Esophagus squamous epithelium (tissue), 5 donors: ENCODE measurements at regions not wholly inside any gene's neighbourhood (a gene's known extent, or its start where the extent isn't known, plus 50 kb on each side); places are given as distances from the start of the nearest gene placed in this dataset.

Source experiments
- DNase-seq: peaks from one replicate; lab custom pipeline; 2025; lab: John Stamatoyannopoulos, UW
- H3K27ac ChIP-seq, 4 donors: fragments of 200-600 bp; sonication (generic); one replicate each; pipeline ENCODE4 v1.5.1; 2016 to 2019; ENCODE audit warnings: mild to moderate bottlenecking in 1 of 4
- H3K27me3 ChIP-seq, 4 donors: fragments of 200-600 bp; sonication (generic); 1 replicate in 3 of 4; 2 replicates in 1 of 4; pipeline versions ENCODE4 v1.5.1 to v1.6.0; 2017 to 2021; ENCODE audit warnings: antibody characterized with exemption in 1 of 4
- H3K36me3 ChIP-seq, 3 donors: fragments of 200-600 bp; sonication (generic); one replicate each; pipeline ENCODE4 v1.5.1; 2016 to 2019
- H3K4me1 ChIP-seq, 3 donors: fragments of 200-600 bp; sonication (generic); one replicate each; pipeline ENCODE4 v1.5.1; 2017 to 2019
- H3K4me3 ChIP-seq, 4 donors: fragments of 200-600 bp; sonication (generic); 1 replicate in 3 of 4; 2 replicates in 1 of 4; pipeline ENCODE4 v1.5.1; 2016 to 2019; ENCODE audit warnings: mild to moderate bottlenecking in 2 of 4, moderate library complexity in 1 of 4
- H3K9me3 ChIP-seq, 3 donors: fragments of 200-600 bp; sonication (generic); one replicate each; pipeline ENCODE4 v1.5.1; 2016 to 2019
- POLR2A ChIP-seq, 4 donors: fragments of 450-650 bp; IDR thresholded peaks; one replicate each; pipeline ENCODE4 v1.6.1; 2017; ENCODE audit warnings: antibody characterized with exemption in 4 of 4, mild to moderate bottlenecking in 4 of 4, moderate library complexity in 3 of 4
- WGBS, 2 donors: methylation state at CpG; one replicate each; pipeline ENCODE4 v1.1.5; 2018; 5-methylcytosine and 5-hydroxymethylcytosine counted together
- intact Hi-C: fragments of 100-400 bp; cut with DNase I; formaldehyde crosslinking; loops from one replicate; pipeline ENCODE4 v1.15.0; 2022
- small RNA-seq, 4 donors: library from RNA; depleted of rRNA; stranded (forward); fragments of <200 nt; gene quantifications; one replicate each; pipeline ENCODE3, GENCODE V24; 2016
- TF ChIP-seq, protein P1 (sequence below), 6 experiments: fragments of 450-650 bp in 4 of 6; fragments of 200-600 bp in 2 of 6; sonication (generic) in 2 of 6; IDR thresholded peaks; one replicate each; pipeline ENCODE4 v1.5.1; 2016 to 2019; ENCODE audit warnings: antibody characterized with exemption in 6 of 6, mild to moderate bottlenecking in 4 of 6, moderate library complexity in 4 of 6
- donor health status: DM: yes; HTN: yes; CAD: no.

DNA sequence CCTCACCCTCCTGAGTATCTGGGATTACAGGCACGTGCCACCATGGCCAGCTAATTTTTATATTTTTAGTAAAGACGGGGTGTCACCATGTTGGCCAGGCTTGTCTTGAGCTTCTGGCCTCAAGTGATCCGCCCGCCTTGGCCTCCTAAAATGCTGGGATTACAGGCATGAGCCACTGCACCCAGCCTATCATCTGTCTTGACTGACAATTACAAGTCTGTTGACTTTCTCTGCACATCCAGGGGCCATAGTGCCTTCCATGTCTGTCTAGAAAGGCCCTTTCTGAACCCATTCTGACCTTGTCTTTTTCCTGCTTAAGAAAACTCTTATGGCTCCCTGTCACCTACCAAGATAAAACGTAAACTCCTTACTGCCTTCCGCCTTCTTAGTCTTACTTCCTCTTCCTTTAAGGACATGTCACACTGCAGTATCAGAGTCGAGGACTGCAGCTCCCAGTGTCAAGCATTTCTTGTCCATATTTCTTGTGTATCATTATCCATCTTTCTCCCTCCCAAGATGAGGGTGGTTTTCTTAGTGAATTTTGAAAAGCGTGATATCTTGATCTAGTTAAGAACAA, 49.9 kb upstream of the SHB start:
- Histone ChIP-seq H3K4me1 (peaks cover 3 to 15% (median 3%) of the 10 kb centered on the region in 3 donors), H3K9me3 (no peaks in the 10 kb centered on the region), H3K27ac (no peak overlapping the region), H3K4me3 (no peak overlapping the region), H3K27me3 (no peaks in the 10 kb centered on the region), H3K36me3 (no peaks in the 10 kb centered on the region)
- WGBS, 2 donors: 81 to 88% methylated on average over 7 to 8 of the region's 8 CpGs
- intact Hi-C loops: no loop called here
- TF ChIP-seq, protein P1, sequence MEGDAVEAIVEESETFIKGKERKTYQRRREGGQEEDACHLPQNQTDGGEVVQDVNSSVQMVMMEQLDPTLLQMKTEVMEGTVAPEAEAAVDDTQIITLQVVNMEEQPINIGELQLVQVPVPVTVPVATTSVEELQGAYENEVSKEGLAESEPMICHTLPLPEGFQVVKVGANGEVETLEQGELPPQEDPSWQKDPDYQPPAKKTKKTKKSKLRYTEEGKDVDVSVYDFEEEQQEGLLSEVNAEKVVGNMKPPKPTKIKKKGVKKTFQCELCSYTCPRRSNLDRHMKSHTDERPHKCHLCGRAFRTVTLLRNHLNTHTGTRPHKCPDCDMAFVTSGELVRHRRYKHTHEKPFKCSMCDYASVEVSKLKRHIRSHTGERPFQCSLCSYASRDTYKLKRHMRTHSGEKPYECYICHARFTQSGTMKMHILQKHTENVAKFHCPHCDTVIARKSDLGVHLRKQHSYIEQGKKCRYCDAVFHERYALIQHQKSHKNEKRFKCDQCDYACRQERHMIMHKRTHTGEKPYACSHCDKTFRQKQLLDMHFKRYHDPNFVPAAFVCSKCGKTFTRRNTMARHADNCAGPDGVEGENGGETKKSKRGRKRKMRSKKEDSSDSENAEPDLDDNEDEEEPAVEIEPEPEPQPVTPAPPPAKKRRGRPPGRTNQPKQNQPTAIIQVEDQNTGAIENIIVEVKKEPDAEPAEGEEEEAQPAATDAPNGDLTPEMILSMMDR (IDR thresholded peaks at IDR 0.05): no peak
- no peak for TF ChIP-seq POLR2A (IDR thresholded peaks at IDR 0.05)
- no peak for DNase-seq

Small RNA genes in the stretch of these regions (small RNA-seq; reads per million reads assigned to genes)
- gene RF00096: 0 reads per million in 4 donors
